IMR-90 (cell line): ENCODE measurements at regions not wholly inside any gene's neighbourhood (a gene's known extent, or its start where the extent isn't known, plus 50 kb on each side); places are given as distances from the start of the nearest gene placed in this dataset.

Source experiments
- CHD1 ChIP-seq: IDR thresholded peaks from 2 replicates; pipeline ENCODE4 v1.6.1; 2012; ENCODE audit warnings: low read depth, low read length, improper control_type of control experiment
- MAFK ChIP-seq: IDR thresholded peaks from 2 replicates; pipeline ENCODE4 v1.6.1; 2012; ENCODE audit warnings: low read depth, low read length, improper control_type of control experiment
- POLR2A ChIP-seq: IDR thresholded peaks from 2 replicates; pipeline ENCODE4 v1.6.1; 2012; ENCODE audit warnings: mild to moderate bottlenecking, low read depth, low read length
- RAD21 ChIP-seq: IDR thresholded peaks from 2 replicates; pipeline ENCODE4 v1.6.1; 2012; ENCODE audit warnings: low read length, improper control_type of control experiment
- RCOR1 ChIP-seq: IDR thresholded peaks from 2 replicates; pipeline ENCODE4 v1.6.1; 2012; ENCODE audit warnings: mild to moderate bottlenecking, low read length, improper control_type of control experiment; ENCODE audit not compliant: insufficient replicate concordance
- SMC3 ChIP-seq: fragments of 150-350 bp; IDR thresholded peaks from 2 replicates; pipeline ENCODE4 v1.6.1; 2016; ENCODE audit warnings: low read depth, mild to moderate bottlenecking, antibody characterized with exemption, low read length, moderate library complexity
- TF ChIP-seq, protein P1 (sequence below): conservative IDR thresholded peaks from 2 replicates; pipeline ENCODE4 v1.5.1; 2012; ENCODE audit warnings: mild to moderate bottlenecking, low read depth, low read length, improper control_type of control experiment
- TF ChIP-seq, protein P2 (sequence below): fragments of 150-350 bp; IDR thresholded peaks from 2 replicates; pipeline ENCODE4 v1.6.1; 2016; ENCODE audit warnings: low read depth, mild to moderate bottlenecking, low read length, moderate library complexity, borderline replicate concordance

DNA sequence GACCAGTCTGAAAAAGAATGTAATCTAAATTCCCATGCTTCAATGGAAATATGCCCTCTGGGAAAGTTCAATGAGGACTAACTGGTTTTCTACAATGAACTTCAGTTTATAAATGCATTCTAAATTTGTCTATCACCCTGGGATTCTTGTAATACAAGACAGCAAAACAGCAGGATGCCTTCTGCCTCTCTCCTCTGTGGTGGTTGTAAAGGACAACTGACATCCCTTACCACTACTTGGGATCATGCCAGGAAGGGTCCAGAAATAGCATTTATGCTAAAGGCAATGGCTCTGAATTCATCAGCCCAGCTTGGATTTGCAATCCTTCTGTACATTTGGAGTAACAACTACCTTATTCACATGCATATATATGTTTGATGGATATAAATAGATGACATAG lies 97.3 kb upstream of the ADAMTS16 start:
- no peak for TF ChIP-seq POLR2A
- no peak for TF ChIP-seq MAFK
- TF ChIP-seq, protein P1, sequence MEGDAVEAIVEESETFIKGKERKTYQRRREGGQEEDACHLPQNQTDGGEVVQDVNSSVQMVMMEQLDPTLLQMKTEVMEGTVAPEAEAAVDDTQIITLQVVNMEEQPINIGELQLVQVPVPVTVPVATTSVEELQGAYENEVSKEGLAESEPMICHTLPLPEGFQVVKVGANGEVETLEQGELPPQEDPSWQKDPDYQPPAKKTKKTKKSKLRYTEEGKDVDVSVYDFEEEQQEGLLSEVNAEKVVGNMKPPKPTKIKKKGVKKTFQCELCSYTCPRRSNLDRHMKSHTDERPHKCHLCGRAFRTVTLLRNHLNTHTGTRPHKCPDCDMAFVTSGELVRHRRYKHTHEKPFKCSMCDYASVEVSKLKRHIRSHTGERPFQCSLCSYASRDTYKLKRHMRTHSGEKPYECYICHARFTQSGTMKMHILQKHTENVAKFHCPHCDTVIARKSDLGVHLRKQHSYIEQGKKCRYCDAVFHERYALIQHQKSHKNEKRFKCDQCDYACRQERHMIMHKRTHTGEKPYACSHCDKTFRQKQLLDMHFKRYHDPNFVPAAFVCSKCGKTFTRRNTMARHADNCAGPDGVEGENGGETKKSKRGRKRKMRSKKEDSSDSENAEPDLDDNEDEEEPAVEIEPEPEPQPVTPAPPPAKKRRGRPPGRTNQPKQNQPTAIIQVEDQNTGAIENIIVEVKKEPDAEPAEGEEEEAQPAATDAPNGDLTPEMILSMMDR = no peak
- no peak for TF ChIP-seq CHD1
- TF ChIP-seq SMC3 = no peak
- TF ChIP-seq, protein P2, sequence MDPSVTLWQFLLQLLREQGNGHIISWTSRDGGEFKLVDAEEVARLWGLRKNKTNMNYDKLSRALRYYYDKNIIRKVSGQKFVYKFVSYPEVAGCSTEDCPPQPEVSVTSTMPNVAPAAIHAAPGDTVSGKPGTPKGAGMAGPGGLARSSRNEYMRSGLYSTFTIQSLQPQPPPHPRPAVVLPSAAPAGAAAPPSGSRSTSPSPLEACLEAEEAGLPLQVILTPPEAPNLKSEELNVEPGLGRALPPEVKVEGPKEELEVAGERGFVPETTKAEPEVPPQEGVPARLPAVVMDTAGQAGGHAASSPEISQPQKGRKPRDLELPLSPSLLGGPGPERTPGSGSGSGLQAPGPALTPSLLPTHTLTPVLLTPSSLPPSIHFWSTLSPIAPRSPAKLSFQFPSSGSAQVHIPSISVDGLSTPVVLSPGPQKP = no peak
- no peak for TF ChIP-seq RCOR1
- no peak for TF ChIP-seq RAD21
